H1 (cell line): ENCODE measurements at regions not wholly inside any gene's neighbourhood (a gene's known extent, or its start where the extent isn't known, plus 50 kb on each side); places are given as distances from the start of the nearest gene placed in this dataset.

ENCODE experiments used
- CTCF ChIA-PET: fragments of 300-600 bp; sonication (Branson Sonifier 250); formaldehyde crosslinking; loops from one replicate; lab custom pipeline; 2021; ENCODE audit not compliant: partially characterized antibody; lab: Charles Lee
- POLR2A ChIA-PET: fragments of 300-600 bp; sonication (Branson Sonifier 250); formaldehyde crosslinking; loops from one replicate; lab custom pipeline; 2021; ENCODE audit warnings: inconsistent platforms; ENCODE audit not compliant: partially characterized antibody; lab: Charles Lee
- DNase-seq, 2 experiments: peaks; one replicate each; pipeline versions ENCODE4 v3.0.0 to v3.0.0-alpha.2; 2010 to 2022; ENCODE audit warnings: low spot score in 2 of 2, low read depth in 1 of 2, mixed read lengths in 1 of 2
- FAIRE-seq: peaks from 2 replicates; lab custom pipeline; 2011; peaks lifted over from hg19 to GRCh38; lab: Jason Lieb, UNC
- H2AFZ ChIP-seq: 2 replicates; pipeline ENCODE4 v1.8.1; 2012; ENCODE audit warnings: low read length, inconsistent platforms
- H2AK5ac ChIP-seq: 2 replicates; pipeline ENCODE4 v1.6.1; 2013; ENCODE audit warnings: low read depth, low read length
- H2BK120ac ChIP-seq: replicated peaks from 2 replicates; pipeline ENCODE3; 2013; ENCODE audit warnings: low read depth, low read length, inconsistent platforms
- H2BK12ac ChIP-seq: 2 replicates; pipeline ENCODE4 v1.6.1; 2013; ENCODE audit warnings: low read depth, low read length
- H2BK15ac ChIP-seq: 2 replicates; pipeline ENCODE4 v1.6.1; 2013; ENCODE audit warnings: low read length
- H2BK20ac ChIP-seq: 2 replicates; pipeline ENCODE4 v1.6.1; 2013; ENCODE audit warnings: low read length
- H2BK5ac ChIP-seq: 2 replicates; pipeline ENCODE4 v1.6.1; 2013; ENCODE audit warnings: low read depth, low read length
- H3K14ac ChIP-seq: 2 replicates; pipeline ENCODE4 v1.6.1; 2013; ENCODE audit warnings: inconsistent platforms; ENCODE audit not compliant: insufficient read length
- H3K18ac ChIP-seq: 2 replicates; pipeline ENCODE4 v1.6.1; 2013; ENCODE audit warnings: low read length; ENCODE audit errors: extremely low read depth
- H3K23ac ChIP-seq: 2 replicates; pipeline ENCODE4 v1.6.1; 2013; ENCODE audit warnings: inconsistent platforms; ENCODE audit not compliant: insufficient read length
- H3K23me2 ChIP-seq: 2 replicates; pipeline ENCODE4 v1.6.1; 2013; ENCODE audit warnings: low read depth, low read length
- H3K27ac ChIP-seq: 2 replicates; pipeline ENCODE4 v1.6.1; 2011; ENCODE audit warnings: low read depth, low read length, inconsistent platforms
- H3K27me3 ChIP-seq, 4 experiments: replicated peaks in 1 of 4; 1 replicate in 1 of 4; 2 replicates in 3 of 4; pipeline versions ENCODE4 v1.6.1 to v1.8.1; 2011 to 2013; ENCODE audit warnings: low read length in 3 of 4, mild to moderate bottlenecking in 3 of 4, inconsistent platforms in 2 of 4, mixed read lengths in 2 of 4, moderate library complexity in 1 of 4; ENCODE audit not compliant: control insufficient read depth in 3 of 4, insufficient read depth in 3 of 4; ENCODE audit errors: extremely low read depth in 1 of 4
- H3K36me3 ChIP-seq, 4 experiments: 2 replicates each; pipeline versions ENCODE4 v1.6.1 to v1.8.1; 2011 to 2013; ENCODE audit warnings: mild to moderate bottlenecking in 4 of 4, low read length in 3 of 4, moderate library complexity in 2 of 4, control low read depth in 1 of 4, inconsistent platforms in 1 of 4; ENCODE audit not compliant: insufficient read depth in 4 of 4, control insufficient read depth in 2 of 4
- H3K4ac ChIP-seq: replicated peaks from 2 replicates; pipeline ENCODE3; 2013; ENCODE audit warnings: low read length, low read depth, mixed read lengths, inconsistent platforms; ENCODE audit not compliant: insufficient read length
- H3K4me1 ChIP-seq, 4 experiments: replicated peaks in 1 of 4; 1 replicate in 1 of 4; 2 replicates in 3 of 4; pipeline versions ENCODE4 v1.6.1 to v1.8.1; 2011 to 2013; ENCODE audit warnings: low read length in 3 of 4, inconsistent platforms in 2 of 4, mixed read lengths in 1 of 4; ENCODE audit not compliant: insufficient read depth in 4 of 4, control insufficient read depth in 3 of 4
- H3K4me2 ChIP-seq, 2 experiments: 2 replicates each; pipeline versions ENCODE4 v1.6.1 to v1.8.1; 2011 to 2013; ENCODE audit warnings: low read depth in 2 of 2, low read length in 2 of 2, control low read depth in 1 of 2, inconsistent platforms in 1 of 2, mild to moderate bottlenecking in 1 of 2; ENCODE audit not compliant: insufficient read depth in 1 of 2
- H3K4me3 ChIP-seq, 4 experiments: fragments of 200-600, 300-600 bp in 1 of 4; sonication (generic), shearing (Covaris generic), sonication (Bioruptor Twin) in 1 of 4; 2 replicates each; pipeline versions ENCODE4 v1.5.1 to v1.8.1; 2011 to 2016; ENCODE audit warnings: low read length in 4 of 4, low read depth in 3 of 4, control low read depth in 2 of 4, inconsistent platforms in 2 of 4, mild to moderate bottlenecking in 2 of 4, mixed read lengths in 1 of 4, moderate library complexity in 1 of 4; ENCODE audit not compliant: insufficient read depth in 2 of 4; ENCODE audit errors: extremely low read depth in 1 of 4
- H3K56ac ChIP-seq: replicated peaks from 2 replicates; pipeline ENCODE3; 2013; ENCODE audit warnings: low read depth, mild to moderate bottlenecking, mixed read lengths, low read length, inconsistent platforms; ENCODE audit not compliant: insufficient read length
- H3K79me1 ChIP-seq: 2 replicates; pipeline ENCODE4 v1.6.1; 2013; ENCODE audit warnings: low read depth, low read length, control low read depth
- H3K79me2 ChIP-seq, 2 experiments: 2 replicates each; pipeline versions ENCODE4 v1.6.1 to v1.8.1; 2012 to 2013; ENCODE audit warnings: low read length in 2 of 2, mild to moderate bottlenecking in 2 of 2, inconsistent platforms in 1 of 2; ENCODE audit not compliant: insufficient read depth in 2 of 2, control insufficient read depth in 1 of 2
- H3K9ac ChIP-seq, 4 experiments: replicated peaks in 1 of 4; 1 replicate in 1 of 4; 2 replicates in 3 of 4; pipeline versions ENCODE4 v1.6.1 to v1.8.1; 2011 to 2013; ENCODE audit warnings: low read depth in 3 of 4, low read length in 3 of 4, control low read depth in 2 of 4, mild to moderate bottlenecking in 2 of 4, moderate library complexity in 2 of 4, inconsistent platforms in 1 of 4; ENCODE audit errors: extremely low read depth in 1 of 4
- H3K9me3 ChIP-seq, 2 experiments: 2 replicates each; pipeline versions ENCODE4 v1.6.1 to v1.8.1; 2012 to 2013; ENCODE audit warnings: mild to moderate bottlenecking in 2 of 2, moderate library complexity in 2 of 2, control low read depth in 1 of 2, inconsistent platforms in 1 of 2, low read depth in 1 of 2, low read length in 1 of 2, mixed read lengths in 1 of 2; ENCODE audit not compliant: insufficient read depth in 2 of 2
- H4K20me1 ChIP-seq, 2 experiments: replicated peaks in 1 of 2; 2 replicates each; pipeline versions ENCODE3 to v1.8.1; 2011 to 2013; ENCODE audit warnings: inconsistent platforms in 2 of 2, low read length in 2 of 2, mild to moderate bottlenecking in 1 of 2; ENCODE audit not compliant: insufficient read depth in 2 of 2, control insufficient read depth in 1 of 2
- H4K5ac ChIP-seq: 2 replicates; pipeline ENCODE4 v1.6.1; 2013; ENCODE audit warnings: low read length, low read depth, mixed read lengths, inconsistent platforms; ENCODE audit not compliant: insufficient read length
- H4K8ac ChIP-seq: 2 replicates; pipeline ENCODE4 v1.8.0; 2013; ENCODE audit warnings: mild to moderate bottlenecking, moderate library complexity, low read length, inconsistent platforms; ENCODE audit not compliant: insufficient read depth; ENCODE audit errors: extremely low read depth
- H4K91ac ChIP-seq: replicated peaks from 2 replicates; pipeline ENCODE3; 2013; ENCODE audit warnings: low read length, mixed read lengths, inconsistent platforms; ENCODE audit not compliant: insufficient read length
- FOSL1 ChIP-seq: IDR thresholded peaks from 2 replicates; pipeline ENCODE4 v1.6.1; 2011; ENCODE audit warnings: mild to moderate bottlenecking, low read depth, low read length, moderate library complexity; ENCODE audit not compliant: insufficient read depth
- WGBS, 2 experiments: shearing (Covaris generic) in 1 of 2; methylation state at CpG; one replicate each; pipeline versions ENCODE4 v1.1.6 to v1.1.7; 2013 to 2015; ENCODE audit warnings: low lambda C conversion rate in 2 of 2, mixed read lengths in 2 of 2, inconsistent platforms in 1 of 2, low coverage in 1 of 2, missing lambda C conversion rate in 1 of 2; ENCODE audit not compliant: insufficient replicate concordance in 2 of 2, insufficient coverage in 1 of 2, insufficient read length in 1 of 2; ENCODE audit errors: extremely low coverage in 1 of 2, missing lambda C conversion rate in 1 of 2; 5-methylcytosine and 5-hydroxymethylcytosine counted together

GRCh38 chr4:1470816-1471442 lies 64.7 kb upstream of the NKX1-1 start:
- peaks cover 17% of the 10 kb centered on the region; the same call in 1 of the 2 replicates for H3K23me2 ChIP-seq
- no peaks in the 10 kb centered on the region for H3K4me1 ChIP-seq
- H3K27me3 ChIP-seq, result no peaks in the 10 kb centered on the region; a peak in 1 of 7 replicates
- no peak overlapping the region for H2AFZ ChIP-seq
- H3K4me3 ChIP-seq, result no peak overlapping the region
- H2BK120ac ChIP-seq, result no peak overlapping the region
- H4K91ac ChIP-seq, result no peak overlapping the region
- H2BK20ac ChIP-seq, result no peak overlapping the region
- H3K27ac ChIP-seq, result no peak overlapping the region
- no peak overlapping the region for H3K9ac ChIP-seq
- no peak overlapping the region for H2AK5ac ChIP-seq
- H2BK5ac ChIP-seq, result no peak overlapping the region
- peaks cover 0 to 8% of the 10 kb centered on the region in 2 experiments; a peak in 2 of 4 replicates for H3K9me3 ChIP-seq
- H2BK12ac ChIP-seq, result no peak overlapping the region; the same call in 1 of the 2 replicates
- DNase-seq (no peak), FAIRE-seq (no peak)
- H3K79me2 ChIP-seq, result no peaks in the 10 kb centered on the region
- H4K5ac ChIP-seq, result no peak overlapping the region
- H3K23ac ChIP-seq, result no peak overlapping the region
- no peak for TF ChIP-seq FOSL1
- CTCF ChIA-PET, result interaction anchor here (1.1 to 1.7 kb wide), 3 partner anchors 21 to 340 kb away, joined by 3 read pairs; no protein-coding TSS in a partner anchor
- H4K20me1 ChIP-seq, result peaks cover 0 to 8% of the 10 kb centered on the region in 2 experiments
- no peak overlapping the region for H3K18ac ChIP-seq
- H3K14ac ChIP-seq, result no peak overlapping the region
- no peak overlapping the region for H3K4me2 ChIP-seq
- H3K4ac ChIP-seq, result no peak overlapping the region
- WGBS, 2 experiments, result 91% methylated on average over 7 of the region's 12 CpGs; no CpG with 5 or more reads in 1 of the 2 experiments
- H3K36me3 ChIP-seq, result no peaks in the 10 kb centered on the region
- no peak overlapping the region for H2BK15ac ChIP-seq
- POLR2A ChIA-PET, result no interaction called here
- H4K8ac ChIP-seq, result no peak overlapping the region; the same call in 1 of the 2 replicates
- no peak overlapping the region for H3K56ac ChIP-seq
- H3K79me1 ChIP-seq, result no peaks in the 10 kb centered on the region
